Mucosa of descending colon (tissue), 3 donors: ENCODE measurements at regions not wholly inside any gene's neighbourhood (a gene's known extent, or its start where the extent isn't known, plus 50 kb on each side); places are given as distances from the start of the nearest gene placed in this dataset.
"Not testable (repeated sequence)": the region's sequence is repeated elsewhere in the genome, so short reads cannot be mapped to it uniquely, and the experiment has no call there.

Source experiments
- ATAC-seq: fragments of 200-7000 bp; cut with Tn5 transposase; one replicate; pipeline ENCODE4 v1.9.1; 2020; ENCODE audit warnings: mild to moderate bottlenecking, moderate library complexity
- DNase-seq, 3 donors: peaks; one replicate each; pipeline ENCODE4 v3.0.0-alpha.2; 2020
- H3K36me3 ChIP-seq: fragments of 200-600 bp; one replicate; pipeline ENCODE4 v1.8.0; 2021; ENCODE audit warnings: low read depth, mild to moderate bottlenecking
- H3K4me1 ChIP-seq: fragments of 200-600 bp; one replicate; pipeline ENCODE4 v1.8.0; 2021; ENCODE audit warnings: low read depth, mild to moderate bottlenecking
- H3K4me3 ChIP-seq: fragments of 200-600 bp; one replicate; pipeline ENCODE4 v1.8.0; 2021; ENCODE audit warnings: mild to moderate bottlenecking
- H3K9me3 ChIP-seq: fragments of 200-600 bp; one replicate; pipeline ENCODE4 v1.8.0; 2021; ENCODE audit warnings: mild to moderate bottlenecking
- intact Hi-C, 2 donors: fragments of 100-400 bp; cut with DNase I in 1 of 2; cut with micrococcal nuclease in 1 of 2; formaldehyde crosslinking; loops; one replicate each; pipeline versions ENCODE4 v1.11.0 to v1.11.1; 2022; cut with DNase I, micrococcal nuclease
- TF ChIP-seq, protein P1 (sequence below): fragments of 200-600 bp; IDR thresholded peaks from one replicate; pipeline ENCODE4 v1.8.0; 2022; ENCODE audit warnings: antibody characterized with exemption, mild to moderate bottlenecking
- donor health status: DM: no; HTN: no; CAD: no; lungs with moderate emphysema.
- donor health status: DM: no; HTN: no; CAD: no.
- donor health status: DM: no; HTN: yes; CAD: no.

DNA sequence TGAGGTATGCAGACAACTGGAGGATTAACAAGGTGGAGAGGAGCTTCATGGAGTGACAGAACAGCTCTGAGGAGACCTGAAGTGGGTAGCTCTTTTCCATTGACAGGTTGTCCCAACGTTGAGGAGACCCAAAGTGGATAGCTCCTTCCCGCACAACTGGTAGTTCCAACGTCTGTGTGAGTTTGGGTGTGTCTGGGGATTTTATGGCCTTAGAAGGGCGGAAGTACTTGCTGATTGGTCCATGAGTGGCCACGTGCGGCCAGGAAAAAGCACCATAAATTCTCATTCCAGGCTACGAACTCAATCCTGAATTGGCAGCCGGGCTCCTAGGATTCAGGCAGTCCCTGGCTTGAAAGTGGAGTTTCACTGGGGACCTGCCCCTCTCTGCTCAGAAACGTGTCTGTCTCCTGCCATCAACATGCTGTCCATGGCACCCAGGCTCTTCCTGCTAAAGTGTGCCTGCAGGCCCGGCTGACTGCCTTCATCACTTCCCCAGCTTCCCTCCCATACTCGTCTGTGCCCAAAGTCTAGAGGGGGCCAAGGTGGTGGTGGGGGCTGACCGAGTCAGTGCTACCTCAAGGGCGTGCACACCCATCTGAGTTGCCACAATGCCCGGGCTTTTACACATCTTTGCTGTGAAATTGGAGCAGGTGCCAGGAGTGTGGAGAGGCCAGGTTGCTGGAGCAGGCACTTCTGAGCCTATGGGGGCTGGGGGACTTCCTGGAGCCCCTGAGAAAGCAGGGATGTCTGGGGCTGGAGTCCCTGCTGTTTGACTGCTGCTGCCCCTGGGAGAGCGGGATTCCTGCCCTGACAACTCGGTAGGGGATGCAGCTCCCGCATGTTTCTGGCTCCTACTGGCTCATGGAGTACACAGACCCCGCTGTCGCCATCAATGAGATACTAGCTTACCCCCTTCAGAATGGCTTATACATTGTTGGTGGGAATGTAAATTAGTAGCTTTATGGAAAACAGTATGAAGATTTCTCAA, 2034.6 kb upstream of the ACO1 start:
- H3K9me3 ChIP-seq, result no peaks in the 10 kb centered on the region
- TF ChIP-seq, protein P1, sequence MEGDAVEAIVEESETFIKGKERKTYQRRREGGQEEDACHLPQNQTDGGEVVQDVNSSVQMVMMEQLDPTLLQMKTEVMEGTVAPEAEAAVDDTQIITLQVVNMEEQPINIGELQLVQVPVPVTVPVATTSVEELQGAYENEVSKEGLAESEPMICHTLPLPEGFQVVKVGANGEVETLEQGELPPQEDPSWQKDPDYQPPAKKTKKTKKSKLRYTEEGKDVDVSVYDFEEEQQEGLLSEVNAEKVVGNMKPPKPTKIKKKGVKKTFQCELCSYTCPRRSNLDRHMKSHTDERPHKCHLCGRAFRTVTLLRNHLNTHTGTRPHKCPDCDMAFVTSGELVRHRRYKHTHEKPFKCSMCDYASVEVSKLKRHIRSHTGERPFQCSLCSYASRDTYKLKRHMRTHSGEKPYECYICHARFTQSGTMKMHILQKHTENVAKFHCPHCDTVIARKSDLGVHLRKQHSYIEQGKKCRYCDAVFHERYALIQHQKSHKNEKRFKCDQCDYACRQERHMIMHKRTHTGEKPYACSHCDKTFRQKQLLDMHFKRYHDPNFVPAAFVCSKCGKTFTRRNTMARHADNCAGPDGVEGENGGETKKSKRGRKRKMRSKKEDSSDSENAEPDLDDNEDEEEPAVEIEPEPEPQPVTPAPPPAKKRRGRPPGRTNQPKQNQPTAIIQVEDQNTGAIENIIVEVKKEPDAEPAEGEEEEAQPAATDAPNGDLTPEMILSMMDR, result no peak
- ATAC-seq, result no peak
- no peaks in the 10 kb centered on the region for H3K4me1 ChIP-seq
- no peaks in the 10 kb centered on the region for H3K36me3 ChIP-seq
- DNase-seq, result peak in 1 of 3 donors; percentile 14
- no peak overlapping the region for H3K4me3 ChIP-seq
- intact Hi-C loops, result no loop called here

DNA sequence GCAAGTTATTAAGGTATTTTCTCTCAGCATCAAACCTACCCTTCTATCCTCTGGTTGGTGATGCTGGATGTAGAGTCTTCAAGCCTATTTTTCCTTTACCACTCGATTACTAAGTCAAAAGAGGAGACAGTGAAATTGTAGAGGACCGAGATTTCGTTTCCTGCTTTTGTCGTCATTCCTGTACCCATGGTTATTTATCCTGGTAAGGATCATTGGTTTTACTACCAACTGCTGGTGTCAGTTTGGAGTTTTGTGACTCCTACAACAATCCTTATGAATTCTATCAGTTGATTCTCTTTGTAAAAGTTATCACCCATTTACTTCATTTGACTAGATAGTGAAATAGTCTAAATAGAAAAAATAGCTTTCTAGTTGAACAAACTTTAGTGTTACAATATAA, 2028.2 kb upstream of the ACO1 start:
- Histone ChIP-seq H3K36me3 (no peaks in the 10 kb centered on the region), H3K4me3 (no peak overlapping the region), H3K9me3 (no peaks in the 10 kb centered on the region), H3K4me1 (no peaks in the 10 kb centered on the region)
- DNase-seq, result no peak
- TF ChIP-seq, protein P1, result no peak
- no peak for ATAC-seq
- intact Hi-C loops, result no loop called here

DNA sequence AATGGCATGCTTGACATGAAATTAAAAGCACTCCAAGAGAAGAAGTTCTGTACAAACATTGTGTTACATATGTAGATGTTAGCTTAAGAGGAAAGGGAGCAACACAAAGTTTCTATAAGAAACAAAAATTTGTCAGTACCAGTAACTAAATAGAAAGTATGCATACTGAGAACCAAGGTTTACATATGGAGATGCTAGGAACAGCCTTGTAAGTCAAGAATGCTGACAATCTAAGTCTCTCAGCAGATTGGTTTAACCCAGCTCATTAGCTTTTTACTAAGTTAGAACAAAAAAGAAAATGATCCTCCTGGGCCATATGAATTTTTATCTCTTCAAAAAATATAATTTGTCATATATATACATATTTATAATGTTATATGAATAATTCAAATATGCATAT, 2022.1 kb upstream of the ACO1 start:
- intact Hi-C loops, result no loop called here
- no peaks in the 10 kb centered on the region for H3K9me3 ChIP-seq

DNA sequence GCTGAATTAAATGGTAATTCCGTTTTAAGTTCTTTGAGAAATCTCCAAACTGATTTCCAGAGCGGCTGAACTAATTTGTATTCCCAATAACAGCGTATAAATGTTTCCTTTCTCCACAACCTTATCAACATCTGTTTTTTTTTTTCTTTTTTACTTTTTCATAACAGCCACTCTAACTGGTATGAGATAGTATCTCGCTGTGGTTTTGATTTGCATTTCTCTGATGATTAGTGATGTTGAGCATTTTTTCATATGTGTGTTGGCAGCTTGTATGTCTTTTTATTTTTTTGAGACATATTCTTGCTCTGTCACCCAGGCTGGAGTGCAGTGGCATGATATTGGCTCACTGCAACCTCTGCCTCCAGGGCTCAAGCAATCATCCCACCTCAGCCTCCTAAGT, 2018.3 kb upstream of the ACO1 start:
- DNase-seq, intact Hi-C loops, H3K36me3 ChIP-seq, H3K9me3 ChIP-seq, H3K4me1 ChIP-seq, ATAC-seq, H3K4me3 ChIP-seq: not testable (repeated sequence)

More for the DNA sequence above, 2022.1 kb upstream of the ACO1 start:
- TF ChIP-seq, protein P1, result no peak
- H3K4me1 ChIP-seq, result no peaks in the 10 kb centered on the region
- no peak overlapping the region for H3K4me3 ChIP-seq
- DNase-seq (no peak), ATAC-seq (no peak)
- H3K36me3 ChIP-seq, result no peaks in the 10 kb centered on the region

DNA sequence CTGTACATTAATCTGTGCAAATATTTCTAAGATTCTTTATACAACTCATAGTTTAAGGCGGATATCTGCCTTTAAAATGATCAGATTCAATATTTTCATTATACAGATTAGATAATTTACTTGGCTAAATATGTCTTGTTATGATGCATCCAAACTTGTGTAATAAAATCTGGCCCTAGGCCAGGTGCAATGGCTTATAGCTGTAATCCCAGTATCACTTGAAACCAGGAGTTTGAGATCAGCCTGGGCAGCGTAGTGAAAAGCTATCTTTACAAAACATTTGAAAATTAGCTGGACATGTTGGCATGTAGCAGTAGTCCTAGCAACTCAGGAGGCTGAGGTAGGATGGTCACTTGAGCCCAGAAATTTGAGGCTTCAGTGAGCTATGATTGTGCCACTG, 2002.2 kb upstream of the ACO1 start:
- ATAC-seq (no peak), DNase-seq (peak in 1 of 3 donors; percentile 0)
- TF ChIP-seq, protein P1, result no peak
- Histone ChIP-seq H3K36me3 (no peaks in the 10 kb centered on the region), H3K9me3 (no peaks in the 10 kb centered on the region), H3K4me3 (no peak overlapping the region), H3K4me1 (no peaks in the 10 kb centered on the region)
- intact Hi-C loops, result no loop called here

DNA sequence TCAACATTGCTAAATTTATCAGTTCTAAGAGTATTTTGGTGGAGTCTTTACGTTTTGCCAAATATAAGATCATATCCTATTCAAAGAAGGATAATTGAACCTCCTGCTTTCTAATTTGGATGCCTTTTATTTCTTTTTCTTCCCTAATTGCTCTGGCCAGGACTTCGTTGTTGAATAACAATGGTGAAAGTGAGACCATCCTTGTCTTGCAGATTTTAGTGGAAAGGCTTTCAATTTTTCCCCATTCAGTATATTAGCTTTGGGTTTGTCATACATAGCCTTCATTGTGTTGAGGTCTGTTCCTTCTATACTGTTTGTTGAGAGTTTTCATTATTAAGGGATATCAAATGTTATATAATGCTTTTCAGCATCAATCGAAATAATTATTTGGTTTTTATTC, 1974.2 kb upstream of the ACO1 start:
- H3K9me3 ChIP-seq, result peaks cover 7% of the 10 kb centered on the region
- intact Hi-C loops, result no loop called here
- H3K4me1 ChIP-seq, result no peaks in the 10 kb centered on the region
- H3K36me3 ChIP-seq, result no peaks in the 10 kb centered on the region
- ATAC-seq, result no peak
- DNase-seq, result no peak
- H3K4me3 ChIP-seq, result no peak overlapping the region
- TF ChIP-seq, protein P1, result no peak
